ENCODE measurements at regions not wholly inside any gene's neighbourhood (a gene's known extent, or its start where the extent isn't known, plus 50 kb on each side); places are given as distances from the start of the nearest gene placed in this dataset.

- no peaks in the 10 kb centered on the region for H3K4me1 ChIP-seq (ENCODE audit: insufficient read depth, low read length)
- peaks cover 8% of the 10 kb centered on the region for H3K9me3 Mint-ChIP-seq
- peaks cover 3 to 6% of the 10 kb centered on the region in 2 experiments for H3K9me3 ChIP-seq (ENCODE audit: control insufficient read depth in 1 of 2, insufficient read depth in 1 of 2, low read length in 2 of 2)
- CTCF ChIA-PET, result no interaction called here
- intact Hi-C loops (cut with DNase I, micrococcal nuclease), result no loop called here
- no peak overlapping the region for H3K4me3 Mint-ChIP-seq
- ATAC-seq (ENCODE audit: poor library complexity), result no peak
- TF ChIP-seq CTCF (IDR thresholded peaks at IDR 0.05), result no peak
- H3K27ac ChIP-seq (ENCODE audit: low read depth in 1 of 2, low read length in 2 of 2), result no peak overlapping the region
- H3K27me3 Mint-ChIP-seq, result no peaks in the 10 kb centered on the region
- H3K4me1 Mint-ChIP-seq (ENCODE audit: low read depth), result no peaks in the 10 kb centered on the region
- no peaks in the 10 kb centered on the region for H3K27me3 ChIP-seq (ENCODE audit: control insufficient read depth in 1 of 2, insufficient read depth in 2 of 2, low read length in 2 of 2)
- no peaks in the 10 kb centered on the region for H3K36me3 Mint-ChIP-seq (ENCODE audit: low read depth)
- H3K4me3 ChIP-seq (ENCODE audit: low read length), result no peak overlapping the region
- no peak overlapping the region for H3K27ac Mint-ChIP-seq
- H3K36me3 ChIP-seq (ENCODE audit: insufficient read depth, low read length), result no peaks in the 10 kb centered on the region
- DNase-seq, result no peak
- POLR2A ChIA-PET, result no interaction called here
Measured at GRCh38 chr12:60123557-60123956, 527.7 kb downstream of the SLC16A7 start.

- Mint-ChIP-seq H3K27me3 (no peaks in the 10 kb centered on the region), H3K27ac (no peak overlapping the region), H3K9me3 (no peaks in the 10 kb centered on the region), H3K4me3 (no peak overlapping the region), H3K4me1 (ENCODE audit: low read depth) (no peaks in the 10 kb centered on the region), H3K36me3 (ENCODE audit: low read depth) (no peaks in the 10 kb centered on the region)
- Histone ChIP-seq H3K4me1 (ENCODE audit: insufficient read depth, low read length) (no peaks in the 10 kb centered on the region), H3K27ac (ENCODE audit: low read depth in 1 of 2, low read length in 2 of 2) (no peak overlapping the region), H3K27me3 (ENCODE audit: control insufficient read depth in 1 of 2, insufficient read depth in 2 of 2, low read length in 2 of 2) (no peaks in the 10 kb centered on the region), H3K4me3 (ENCODE audit: low read length) (no peak overlapping the region), H3K36me3 (ENCODE audit: insufficient read depth, low read length) (no peaks in the 10 kb centered on the region), H3K9me3 (ENCODE audit: control insufficient read depth in 1 of 2, insufficient read depth in 1 of 2, low read length in 2 of 2) (no peaks in the 10 kb centered on the region)
- ATAC-seq (ENCODE audit: poor library complexity), result no peak
- POLR2A ChIA-PET, result no interaction called here
- DNase-seq, result no peak
- intact Hi-C loops (cut with DNase I, micrococcal nuclease), result no loop called here
- TF ChIP-seq CTCF (IDR thresholded peaks at IDR 0.05), result no peak
- CTCF ChIA-PET, result no interaction called here
Measured at GRCh38 chr12:60137513-60137912, 541.7 kb downstream of the SLC16A7 start.

GRCh38 chr12:60138526-60138925 is 542.7 kb downstream of the SLC16A7 start:
- Mint-ChIP-seq H3K27ac (no peak overlapping the region), H3K36me3 (ENCODE audit: low read depth) (no peaks in the 10 kb centered on the region), H3K27me3 (no peaks in the 10 kb centered on the region), H3K9me3 (no peaks in the 10 kb centered on the region), H3K4me1 (ENCODE audit: low read depth) (no peaks in the 10 kb centered on the region), H3K4me3 (no peak overlapping the region)
- Histone ChIP-seq H3K4me3 (ENCODE audit: low read length) (no peak overlapping the region), H3K4me1 (ENCODE audit: insufficient read depth, low read length) (no peaks in the 10 kb centered on the region), H3K36me3 (ENCODE audit: insufficient read depth, low read length) (no peaks in the 10 kb centered on the region), H3K27me3 (ENCODE audit: control insufficient read depth in 1 of 2, insufficient read depth in 2 of 2, low read length in 2 of 2) (no peaks in the 10 kb centered on the region), H3K9me3 (ENCODE audit: control insufficient read depth in 1 of 2, insufficient read depth in 1 of 2, low read length in 2 of 2) (no peaks in the 10 kb centered on the region), H3K27ac (ENCODE audit: low read depth in 1 of 2, low read length in 2 of 2) (no peak overlapping the region)
- ATAC-seq (ENCODE audit: poor library complexity) (no peak), DNase-seq (no peak)
- ChIA-PET CTCF (no interaction called here), POLR2A (no interaction called here)
- no peak for TF ChIP-seq CTCF (IDR thresholded peaks at IDR 0.05)
- intact Hi-C loops (cut with DNase I, micrococcal nuclease), result no loop called here
